D721Med (cell line): ENCODE measurements at regions not wholly inside any gene's neighbourhood (a gene's known extent, or its start where the extent isn't known, plus 50 kb on each side); places are given as distances from the start of the nearest gene placed in this dataset.

ENCODE experiments used
- DNase-seq: peaks from one replicate; pipeline ENCODE4 v3.0.0; 2011; ENCODE audit warnings: low spot score; ENCODE audit not compliant: insufficient read length
- FAIRE-seq: peaks from 2 replicates; lab custom pipeline; 2011; peaks lifted over from hg19 to GRCh38; lab: Jason Lieb, UNC
- CTCF ChIP-seq: IDR thresholded peaks from 2 replicates; pipeline ENCODE4 v1.5.1; 2012; ENCODE audit warnings: mild to moderate bottlenecking, control low read depth; ENCODE audit not compliant: insufficient read depth; ENCODE audit errors: missing control alignments

GRCh38 chr2:190810981-190811587 is 69.5 kb upstream of the GLS start:
- DNase-seq (no peak), FAIRE-seq (no peak)
- no peak for TF ChIP-seq CTCF

- DNase-seq (no peak), FAIRE-seq (no peak)
- TF ChIP-seq CTCF: no peak
These were observed 68.8 kb upstream of the GLS start for GRCh38 chr2:190811811-190812210.

DNA sequence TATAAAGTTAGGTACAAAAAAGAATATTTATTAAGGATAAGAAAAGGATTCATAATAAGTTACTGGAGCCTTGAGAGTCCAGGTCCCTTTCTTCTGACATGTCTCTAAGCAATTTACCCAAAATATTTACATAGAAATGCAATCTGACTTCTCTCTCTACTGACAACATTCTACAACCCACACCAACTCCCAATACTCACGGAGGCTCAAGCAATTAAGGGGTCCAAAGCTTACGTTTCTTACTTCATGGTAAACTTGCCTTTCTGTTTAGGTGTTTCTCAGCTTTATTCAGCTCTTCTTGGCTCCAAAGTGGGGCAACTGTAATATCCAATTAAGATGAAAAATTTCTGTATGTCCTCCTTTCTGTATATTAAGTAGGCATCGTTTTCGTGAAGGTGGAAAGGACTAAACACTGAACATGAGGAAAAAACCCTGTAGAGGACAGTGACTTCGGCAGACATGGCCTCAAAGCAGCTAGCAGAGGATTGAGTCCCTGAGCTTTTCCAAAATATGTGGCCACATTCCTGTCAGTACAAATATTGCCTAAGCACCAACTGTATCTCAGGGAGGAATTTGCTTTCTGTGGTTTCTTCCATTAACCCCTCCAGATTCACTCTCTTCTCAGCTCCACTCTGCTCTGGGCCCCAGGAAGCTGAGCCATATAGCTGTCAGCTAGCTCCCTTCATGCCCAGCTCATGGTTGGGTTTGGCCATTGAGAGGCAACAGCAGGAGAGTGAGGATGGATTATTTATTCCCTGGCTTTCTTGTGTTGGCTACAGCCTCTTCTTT is 67.9 kb upstream of the GLS start:
- no peak for FAIRE-seq
- no peak for DNase-seq
- no peak for TF ChIP-seq CTCF

DNA sequence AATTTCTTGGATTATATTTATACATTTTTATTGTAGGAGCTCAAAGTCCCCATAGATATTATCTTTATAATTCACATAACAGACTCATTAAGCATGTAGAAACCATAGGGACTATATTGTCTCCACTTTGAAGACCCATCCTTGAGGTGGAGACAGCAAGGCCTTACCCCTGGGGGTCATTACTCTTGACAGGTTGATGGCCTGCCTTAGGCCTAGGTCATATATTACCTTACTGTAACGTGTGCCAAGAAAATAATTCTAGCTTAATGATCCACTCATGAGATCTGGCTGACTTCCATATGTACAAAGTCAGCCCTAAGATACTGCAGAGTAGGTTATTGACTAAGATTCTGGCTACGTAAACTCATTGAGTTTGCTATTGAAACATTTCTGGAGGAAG is 65.4 kb upstream of the GLS start:
- TF ChIP-seq CTCF: no peak
- FAIRE-seq (no peak), DNase-seq (no peak)

GRCh38 chr2:190817082-190817481 is 63.5 kb upstream of the GLS start:
- FAIRE-seq (no peak), DNase-seq (no peak)
- TF ChIP-seq CTCF: no peak

GRCh38 chr2:190819840-190820301 is 60.8 kb upstream of the GLS start:
- DNase-seq (no peak), FAIRE-seq (no peak)
- no peak for TF ChIP-seq CTCF

DNA sequence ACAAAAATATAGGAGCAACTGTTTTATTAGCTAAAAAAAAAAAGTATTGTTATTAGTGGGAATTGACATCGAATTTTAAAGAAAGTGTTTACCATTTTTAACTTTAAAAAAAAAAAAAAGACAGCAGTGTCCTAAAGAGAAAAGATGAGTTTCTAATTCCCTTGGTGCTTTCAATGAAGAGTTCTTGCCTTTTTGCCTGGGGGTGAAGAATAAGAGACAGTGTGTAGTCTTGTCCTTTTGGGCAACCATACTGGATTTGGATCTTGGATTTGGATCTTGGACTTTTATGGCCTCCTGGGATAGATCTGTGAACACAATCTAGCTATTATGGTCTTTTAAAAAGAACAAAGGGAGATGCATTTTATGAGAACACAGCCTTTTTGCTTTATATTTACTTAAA is 60.2 kb upstream of the GLS start:
- DNase-seq (no peak), FAIRE-seq (no peak)
- TF ChIP-seq CTCF: no peak
